IMR-90 (cell line): ENCODE measurements at regions not wholly inside any gene's neighbourhood (a gene's known extent, or its start where the extent isn't known, plus 50 kb on each side); places are given as distances from the start of the nearest gene placed in this dataset.

Experiments used
- CHD1 ChIP-seq: IDR thresholded peaks from 2 replicates; pipeline ENCODE4 v1.6.1; 2012; ENCODE audit warnings: low read depth, low read length, improper control_type of control experiment
- CTCF ChIP-seq: conservative IDR thresholded peaks from 2 replicates; pipeline ENCODE4 v1.5.1; 2012; ENCODE audit warnings: mild to moderate bottlenecking, low read depth, low read length, improper control_type of control experiment

GRCh38 chr5:92402045-92402444 is 1018.9 kb upstream of the ARRDC3 start:
- TF ChIP-seq CTCF (no peak), CHD1 (no peak)
